NB4 (cell line): ENCODE measurements at regions not wholly inside any gene's neighbourhood (a gene's known extent, or its start where the extent isn't known, plus 50 kb on each side); places are given as distances from the start of the nearest gene placed in this dataset.

Source experiments
- MYC ChIP-seq: IDR thresholded peaks from 2 replicates; pipeline ENCODE4 v1.6.1; 2011; ENCODE audit warnings: low read depth, low read length
- TF ChIP-seq, protein P1 (sequence below): IDR thresholded peaks from one replicate; pipeline ENCODE4 v1.5.1; 2012; ENCODE audit warnings: low read depth, low read length

DNA sequence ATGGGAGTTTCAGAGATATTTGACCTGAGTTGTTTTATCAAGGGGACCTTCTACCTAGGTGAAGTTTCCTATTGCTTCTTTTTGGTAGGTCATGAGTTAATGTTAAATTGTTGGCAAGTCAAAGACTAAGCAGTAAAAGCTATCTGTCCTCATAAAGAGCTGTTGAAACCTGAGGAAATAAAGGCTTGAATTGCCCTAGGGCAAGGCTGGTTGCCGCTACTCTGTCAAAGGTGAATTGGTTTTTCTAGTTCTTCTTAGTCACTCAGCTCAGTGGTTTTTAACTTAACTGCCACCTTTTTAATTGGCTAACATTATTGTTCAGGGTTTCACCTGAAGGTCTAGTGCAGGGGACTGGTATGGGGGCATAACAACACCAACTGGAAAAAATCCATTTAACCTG, 441.6 kb upstream of the FBXO33 start:
- no peak for TF ChIP-seq MYC
- TF ChIP-seq, protein P1, sequence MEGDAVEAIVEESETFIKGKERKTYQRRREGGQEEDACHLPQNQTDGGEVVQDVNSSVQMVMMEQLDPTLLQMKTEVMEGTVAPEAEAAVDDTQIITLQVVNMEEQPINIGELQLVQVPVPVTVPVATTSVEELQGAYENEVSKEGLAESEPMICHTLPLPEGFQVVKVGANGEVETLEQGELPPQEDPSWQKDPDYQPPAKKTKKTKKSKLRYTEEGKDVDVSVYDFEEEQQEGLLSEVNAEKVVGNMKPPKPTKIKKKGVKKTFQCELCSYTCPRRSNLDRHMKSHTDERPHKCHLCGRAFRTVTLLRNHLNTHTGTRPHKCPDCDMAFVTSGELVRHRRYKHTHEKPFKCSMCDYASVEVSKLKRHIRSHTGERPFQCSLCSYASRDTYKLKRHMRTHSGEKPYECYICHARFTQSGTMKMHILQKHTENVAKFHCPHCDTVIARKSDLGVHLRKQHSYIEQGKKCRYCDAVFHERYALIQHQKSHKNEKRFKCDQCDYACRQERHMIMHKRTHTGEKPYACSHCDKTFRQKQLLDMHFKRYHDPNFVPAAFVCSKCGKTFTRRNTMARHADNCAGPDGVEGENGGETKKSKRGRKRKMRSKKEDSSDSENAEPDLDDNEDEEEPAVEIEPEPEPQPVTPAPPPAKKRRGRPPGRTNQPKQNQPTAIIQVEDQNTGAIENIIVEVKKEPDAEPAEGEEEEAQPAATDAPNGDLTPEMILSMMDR: no peak
